ENCODE measurements at regions not wholly inside any gene's neighbourhood (a gene's known extent, or its start where the extent isn't known, plus 50 kb on each side); places are given as distances from the start of the nearest gene placed in this dataset.

- CTCF ChIA-PET, result no interaction called here
- intact Hi-C loops (cut with micrococcal nuclease), result no loop called here
- H3K9me3 Mint-ChIP-seq, result no peaks in the 10 kb centered on the region
- H3K36me3 Mint-ChIP-seq, result no peaks in the 10 kb centered on the region
- POLR2A ChIA-PET, result interaction anchor here (0.5 kb wide), 1 partner anchor 204 kb away, joined by 3 read pairs; no protein-coding TSS in a partner anchor
- no peak overlapping the region for H3K27ac Mint-ChIP-seq
- H3K4me1 Mint-ChIP-seq (ENCODE audit: low read depth), result no peaks in the 10 kb centered on the region
- H3K4me3 Mint-ChIP-seq, result no peak overlapping the region
- DNase-seq, result no peak
- no peaks in the 10 kb centered on the region for H3K27me3 Mint-ChIP-seq
These were observed 55.0 kb upstream of the TGM3 start for GRCh38 chr20:2240835-2241234.

GRCh38 chr20:2242678-2243077 lies 53.1 kb upstream of the TGM3 start:
- intact Hi-C loops (cut with micrococcal nuclease), result no loop called here
- ChIA-PET POLR2A (no interaction called here), CTCF (no interaction called here)
- no peak overlapping the region for H3K27ac Mint-ChIP-seq
- no peaks in the 10 kb centered on the region for H3K36me3 Mint-ChIP-seq
- no peaks in the 10 kb centered on the region for H3K9me3 Mint-ChIP-seq
- peaks cover 4% of the 10 kb centered on the region for H3K27me3 Mint-ChIP-seq
- H3K4me1 Mint-ChIP-seq (ENCODE audit: low read depth), result no peaks in the 10 kb centered on the region
- no peak overlapping the region for H3K4me3 Mint-ChIP-seq
- no peak for DNase-seq

DNA sequence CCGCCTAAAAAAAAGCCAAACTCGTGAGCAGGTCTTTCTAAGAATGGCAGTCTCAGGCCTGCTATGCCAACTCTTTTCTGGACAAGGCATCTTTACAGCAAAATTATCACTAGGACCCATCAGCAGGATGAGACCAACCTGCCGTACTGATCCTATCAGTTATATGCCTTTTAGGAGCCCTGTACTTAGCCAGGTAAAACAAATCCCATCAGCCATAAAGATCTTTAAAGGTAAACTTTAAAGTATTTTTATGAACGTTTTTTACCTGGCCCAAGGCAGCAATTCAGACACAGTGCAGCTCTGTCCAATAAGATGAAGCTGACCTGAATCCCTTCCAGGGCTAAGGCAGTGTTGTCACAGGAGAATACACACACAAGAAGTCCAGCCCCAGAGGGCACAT lies 51.3 kb upstream of the TGM3 start:
- no peak overlapping the region for H3K27ac Mint-ChIP-seq
- CTCF ChIA-PET, result no interaction called here

GRCh38 chr20:2244993-2245392 lies 50.8 kb upstream of the TGM3 start:
- no peaks in the 10 kb centered on the region for H3K36me3 Mint-ChIP-seq
- H3K27me3 Mint-ChIP-seq, result peaks cover 7% of the 10 kb centered on the region
- no peak overlapping the region for H3K4me3 Mint-ChIP-seq
- H3K9me3 Mint-ChIP-seq, result no peaks in the 10 kb centered on the region
- H3K4me1 Mint-ChIP-seq (ENCODE audit: low read depth), result no peaks in the 10 kb centered on the region
- ChIA-PET POLR2A (no interaction called here), CTCF (no interaction called here)
- H3K27ac Mint-ChIP-seq, result no peak overlapping the region
- intact Hi-C loops (cut with micrococcal nuclease), result no loop called here
- DNase-seq, result no peak

More for the DNA sequence above, 51.3 kb upstream of the TGM3 start:
- Mint-ChIP-seq H3K4me3 (no peak overlapping the region), H3K36me3 (no peaks in the 10 kb centered on the region), H3K27me3 (peaks cover 5% of the 10 kb centered on the region), H3K4me1 (ENCODE audit: low read depth) (no peaks in the 10 kb centered on the region), H3K9me3 (no peaks in the 10 kb centered on the region)
- DNase-seq, result no peak
- POLR2A ChIA-PET, result no interaction called here
- intact Hi-C loops (cut with micrococcal nuclease), result no loop called here

GRCh38 chr20:2245637-2246036 lies 50.2 kb upstream of the TGM3 start:
- peaks cover 13% of the 10 kb centered on the region for H3K27me3 Mint-ChIP-seq
- ChIA-PET CTCF (interaction anchor here (0.8 to 1.0 kb wide), 2 partner anchors 37 to 38 kb away, joined by 3 to 4 read pairs; no protein-coding TSS in a partner anchor), POLR2A (no interaction called here)
- no peak for DNase-seq
- no peaks in the 10 kb centered on the region for H3K36me3 Mint-ChIP-seq
- no peak overlapping the region for H3K4me3 Mint-ChIP-seq
- H3K27ac Mint-ChIP-seq, result no peak overlapping the region
- no peaks in the 10 kb centered on the region for H3K4me1 Mint-ChIP-seq (ENCODE audit: low read depth)
- H3K9me3 Mint-ChIP-seq, result no peaks in the 10 kb centered on the region
- intact Hi-C loops (cut with micrococcal nuclease), result no loop called here
